ENCODE measurements at regions not wholly inside any gene's neighbourhood (a gene's known extent, or its start where the extent isn't known, plus 50 kb on each side); places are given as distances from the start of the nearest gene placed in this dataset.

GRCh38 chr18:64253222-64253621 lies 104.3 kb upstream of the LINC00305 start:
- no peak overlapping the region for H3K4me3 Mint-ChIP-seq
- no peak for TF ChIP-seq CTCF (conservative IDR thresholded peaks at IDR 0.05)
- H3K27me3 ChIP-seq (ENCODE audit: control insufficient read depth, insufficient read depth, low read length, poor library complexity, severe bottlenecking), result no peaks in the 10 kb centered on the region
- H3K27ac ChIP-seq (ENCODE audit: low read depth, low read length), result no peak overlapping the region
- H3K4me1 ChIP-seq (ENCODE audit: control insufficient read depth, insufficient read depth, low read length), result no peaks in the 10 kb centered on the region
- DNase-seq, result no peak
- H3K4me1 Mint-ChIP-seq, result peaks cover 5% of the 10 kb centered on the region
- no peaks in the 10 kb centered on the region for H3K36me3 Mint-ChIP-seq (ENCODE audit: low read depth)
- no peaks in the 10 kb centered on the region for H3K27me3 Mint-ChIP-seq (ENCODE audit: insufficient read depth)
- 94 to 95% methylated on average over 4 of the region's 4 CpGs for WGBS, 2 experiments (ENCODE audit: insufficient coverage in 1 of 2, insufficient read length in 1 of 2)
- H3K9me3 Mint-ChIP-seq, result peaks cover 6% of the 10 kb centered on the region
- H3K9me3 ChIP-seq (ENCODE audit: control insufficient read depth, low read length), result no peaks in the 10 kb centered on the region
- H3K27ac Mint-ChIP-seq, result no peak overlapping the region
- H3K4me3 ChIP-seq (ENCODE audit: low read length), result no peak overlapping the region
- H3K36me3 ChIP-seq (ENCODE audit: control insufficient read depth, insufficient read depth, low read length), result no peaks in the 10 kb centered on the region
- no peak overlapping the region for H3K9ac ChIP-seq (ENCODE audit: extremely low read depth, low read length, poor library complexity, severe bottlenecking)

- Mint-ChIP-seq H3K9me3 (no peaks in the 10 kb centered on the region), H3K27me3 (ENCODE audit: insufficient read depth) (no peaks in the 10 kb centered on the region), H3K4me1 (peaks cover 7% of the 10 kb centered on the region), H3K27ac (no peak overlapping the region), H3K36me3 (ENCODE audit: low read depth) (no peaks in the 10 kb centered on the region), H3K4me3 (no peak overlapping the region)
- no peak for DNase-seq
- WGBS, 2 experiments (ENCODE audit: insufficient coverage in 1 of 2, insufficient read length in 1 of 2), result 92 to 96% methylated on average over 6 to 8 of the region's 8 CpGs
- Histone ChIP-seq H3K27ac (ENCODE audit: low read depth, low read length) (no peak overlapping the region), H3K9ac (ENCODE audit: extremely low read depth, low read length, poor library complexity, severe bottlenecking) (no peak overlapping the region), H3K4me1 (ENCODE audit: control insufficient read depth, insufficient read depth, low read length) (no peaks in the 10 kb centered on the region), H3K27me3 (ENCODE audit: control insufficient read depth, insufficient read depth, low read length, poor library complexity, severe bottlenecking) (no peaks in the 10 kb centered on the region), H3K9me3 (ENCODE audit: control insufficient read depth, low read length) (no peaks in the 10 kb centered on the region), H3K36me3 (ENCODE audit: control insufficient read depth, insufficient read depth, low read length) (no peaks in the 10 kb centered on the region), H3K4me3 (ENCODE audit: low read length) (no peak overlapping the region)
- no peak for TF ChIP-seq CTCF (conservative IDR thresholded peaks at IDR 0.05)
Measured at GRCh38 chr18:64248836-64249235, 99.9 kb upstream of the LINC00305 start.

- no peaks in the 10 kb centered on the region for H3K27me3 ChIP-seq (ENCODE audit: control insufficient read depth, insufficient read depth, low read length, poor library complexity, severe bottlenecking)
- Mint-ChIP-seq H3K27ac (no peak overlapping the region), H3K9me3 (no peaks in the 10 kb centered on the region), H3K4me3 (no peak overlapping the region), H3K36me3 (ENCODE audit: low read depth) (no peaks in the 10 kb centered on the region), H3K27me3 (ENCODE audit: insufficient read depth) (no peaks in the 10 kb centered on the region), H3K4me1 (peaks cover 7% of the 10 kb centered on the region)
- H3K4me3 ChIP-seq (ENCODE audit: low read length), result no peak overlapping the region
- 84 to 95% methylated on average over 2 of the region's 2 CpGs for WGBS, 2 experiments (ENCODE audit: insufficient coverage in 1 of 2, insufficient read length in 1 of 2)
- TF ChIP-seq CTCF (conservative IDR thresholded peaks at IDR 0.05), result no peak
- H3K36me3 ChIP-seq (ENCODE audit: control insufficient read depth, insufficient read depth, low read length), result no peaks in the 10 kb centered on the region
- no peaks in the 10 kb centered on the region for H3K9me3 ChIP-seq (ENCODE audit: control insufficient read depth, low read length)
- no peak overlapping the region for H3K27ac ChIP-seq (ENCODE audit: low read depth, low read length)
- no peak for DNase-seq
- H3K9ac ChIP-seq (ENCODE audit: extremely low read depth, low read length, poor library complexity, severe bottlenecking), result no peak overlapping the region
- no peaks in the 10 kb centered on the region for H3K4me1 ChIP-seq (ENCODE audit: control insufficient read depth, insufficient read depth, low read length)
Measured at GRCh38 chr18:64245126-64245861, 96.4 kb upstream of the LINC00305 start.

All from endodermal cell (in vitro differentiated cells).